ENCODE measurements at regions not wholly inside any gene's neighbourhood (a gene's known extent, or its start where the extent isn't known, plus 50 kb on each side); places are given as distances from the start of the nearest gene placed in this dataset.

DNA sequence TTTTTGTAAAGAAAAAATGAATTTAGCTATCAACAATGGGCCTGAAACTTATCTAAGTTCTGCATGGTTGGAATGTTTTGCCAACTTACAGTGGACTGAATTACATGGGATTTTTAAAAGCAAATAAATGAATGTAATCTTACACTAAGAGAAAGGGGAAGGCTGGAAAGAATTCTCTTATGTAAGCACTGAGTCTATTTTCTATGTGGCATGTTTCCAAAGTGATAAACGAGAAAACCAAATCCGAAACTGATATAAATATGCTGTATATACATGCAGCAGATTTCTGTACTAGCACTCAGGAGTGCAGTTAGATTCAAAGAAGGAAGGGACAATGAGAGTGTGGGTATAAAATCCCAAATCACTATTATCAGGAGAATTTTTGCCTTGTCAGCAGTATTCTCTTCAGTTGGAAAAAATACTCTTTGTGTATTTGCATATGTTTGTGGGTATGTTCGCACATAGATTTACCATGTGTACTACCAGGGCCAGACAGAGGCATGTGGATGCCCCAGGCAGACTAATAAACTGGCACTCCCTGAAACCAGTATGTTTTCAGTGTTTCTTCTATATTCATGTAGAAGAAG, 334.3 kb upstream of the SEMA3D start:
- Histone ChIP-seq H3K27ac (ENCODE audit: low read depth in 1 of 2, low read length in 2 of 2) (no peak overlapping the region), H3K9me3 (ENCODE audit: control insufficient read depth in 4 of 4, low read length in 3 of 4) (no peaks in the 10 kb centered on the region), H3K4me1 (ENCODE audit: control insufficient read depth in 4 of 4, insufficient read depth in 4 of 4, low read length in 3 of 4) (no peaks in the 10 kb centered on the region), H3K36me3 (ENCODE audit: control insufficient read depth in 4 of 4, insufficient read depth in 3 of 4, low read depth in 1 of 4, low read length in 3 of 4) (no peaks in the 10 kb centered on the region), H3K4me3 (ENCODE audit: low read depth in 1 of 3, low read length in 3 of 3) (no peak overlapping the region), H3K27me3 (ENCODE audit: control insufficient read depth in 4 of 4, insufficient read depth in 4 of 4, low read length in 3 of 4) (no peaks in the 10 kb centered on the region), H3K9ac (ENCODE audit: low read depth in 1 of 2, low read length in 2 of 2) (no peak overlapping the region)
- TF ChIP-seq SP1 (IDR thresholded peaks at IDR 0.05) (no peak), RAD21 (IDR thresholded peaks at IDR 0.05) (no peak), GABPA (IDR thresholded peaks at IDR 0.05 in 1 of 2, conservative IDR thresholded peaks at IDR 0.05 in 1 of 2) (no peak), JUND (IDR thresholded peaks at IDR 0.05) (no peak), YY1 (IDR thresholded peaks at IDR 0.05) (no peak), FOXA2 (IDR thresholded peaks at IDR 0.05) (no peak), FOXA1 (IDR thresholded peaks at IDR 0.05) (no peak), RXRA (IDR thresholded peaks at IDR 0.05) (no peak), EGR1 (IDR thresholded peaks at IDR 0.05; ENCODE audit: low read depth in 2 of 2) (no peak), HNF4G (IDR thresholded peaks at IDR 0.05) (no peak)
- TF ChIP-seq, protein P1, sequence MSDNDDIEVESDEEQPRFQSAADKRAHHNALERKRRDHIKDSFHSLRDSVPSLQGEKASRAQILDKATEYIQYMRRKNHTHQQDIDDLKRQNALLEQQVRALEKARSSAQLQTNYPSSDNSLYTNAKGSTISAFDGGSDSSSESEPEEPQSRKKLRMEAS (IDR thresholded peaks at IDR 0.05): no peak
- TF ChIP-seq, protein P2, sequence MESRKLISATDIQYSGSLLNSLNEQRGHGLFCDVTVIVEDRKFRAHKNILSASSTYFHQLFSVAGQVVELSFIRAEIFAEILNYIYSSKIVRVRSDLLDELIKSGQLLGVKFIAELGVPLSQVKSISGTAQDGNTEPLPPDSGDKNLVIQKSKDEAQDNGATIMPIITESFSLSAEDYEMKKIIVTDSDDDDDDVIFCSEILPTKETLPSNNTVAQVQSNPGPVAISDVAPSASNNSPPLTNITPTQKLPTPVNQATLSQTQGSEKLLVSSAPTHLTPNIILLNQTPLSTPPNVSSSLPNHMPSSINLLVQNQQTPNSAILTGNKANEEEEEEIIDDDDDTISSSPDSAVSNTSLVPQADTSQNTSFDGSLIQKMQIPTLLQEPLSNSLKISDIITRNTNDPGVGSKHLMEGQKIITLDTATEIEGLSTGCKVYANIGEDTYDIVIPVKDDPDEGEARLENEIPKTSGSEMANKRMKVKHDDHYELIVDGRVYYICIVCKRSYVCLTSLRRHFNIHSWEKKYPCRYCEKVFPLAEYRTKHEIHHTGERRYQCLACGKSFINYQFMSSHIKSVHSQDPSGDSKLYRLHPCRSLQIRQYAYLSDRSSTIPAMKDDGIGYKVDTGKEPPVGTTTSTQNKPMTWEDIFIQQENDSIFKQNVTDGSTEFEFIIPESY (IDR thresholded peaks at IDR 0.05): no peak
- TF ChIP-seq, protein P3, sequence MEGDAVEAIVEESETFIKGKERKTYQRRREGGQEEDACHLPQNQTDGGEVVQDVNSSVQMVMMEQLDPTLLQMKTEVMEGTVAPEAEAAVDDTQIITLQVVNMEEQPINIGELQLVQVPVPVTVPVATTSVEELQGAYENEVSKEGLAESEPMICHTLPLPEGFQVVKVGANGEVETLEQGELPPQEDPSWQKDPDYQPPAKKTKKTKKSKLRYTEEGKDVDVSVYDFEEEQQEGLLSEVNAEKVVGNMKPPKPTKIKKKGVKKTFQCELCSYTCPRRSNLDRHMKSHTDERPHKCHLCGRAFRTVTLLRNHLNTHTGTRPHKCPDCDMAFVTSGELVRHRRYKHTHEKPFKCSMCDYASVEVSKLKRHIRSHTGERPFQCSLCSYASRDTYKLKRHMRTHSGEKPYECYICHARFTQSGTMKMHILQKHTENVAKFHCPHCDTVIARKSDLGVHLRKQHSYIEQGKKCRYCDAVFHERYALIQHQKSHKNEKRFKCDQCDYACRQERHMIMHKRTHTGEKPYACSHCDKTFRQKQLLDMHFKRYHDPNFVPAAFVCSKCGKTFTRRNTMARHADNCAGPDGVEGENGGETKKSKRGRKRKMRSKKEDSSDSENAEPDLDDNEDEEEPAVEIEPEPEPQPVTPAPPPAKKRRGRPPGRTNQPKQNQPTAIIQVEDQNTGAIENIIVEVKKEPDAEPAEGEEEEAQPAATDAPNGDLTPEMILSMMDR (IDR thresholded peaks at IDR 0.05; ENCODE audit: low read depth, low read length, missing input control): no peak
- 58% methylated on average over 3 of the region's 3 CpGs for WGBS
- no peak for DNase-seq (ENCODE audit: low spot score)

DNA sequence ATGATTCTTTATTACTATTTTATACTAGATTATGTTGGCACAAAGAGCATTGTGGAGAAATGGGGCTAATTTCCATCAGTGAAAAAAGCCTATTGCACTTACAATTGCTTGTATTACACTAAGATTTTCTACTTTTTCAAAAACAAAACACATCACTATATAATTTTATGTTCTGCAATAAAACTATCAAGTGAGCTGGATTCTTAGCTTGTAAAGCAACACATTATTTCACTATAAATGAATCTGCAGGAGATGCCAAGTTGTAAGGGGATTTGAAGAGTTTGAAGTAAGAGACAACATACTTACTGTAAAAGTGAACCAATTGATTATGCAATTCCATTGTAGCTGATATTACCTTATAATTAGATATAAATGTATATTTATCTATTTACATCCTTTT, 333.3 kb upstream of the SEMA3D start:
- H3K27me3 ChIP-seq (ENCODE audit: control insufficient read depth in 4 of 4, insufficient read depth in 4 of 4, low read length in 3 of 4): no peaks in the 10 kb centered on the region
- DNase-seq (ENCODE audit: low spot score): no peak
- no peak overlapping the region for H3K4me3 ChIP-seq (ENCODE audit: low read depth in 1 of 3, low read length in 3 of 3)
- H3K27ac ChIP-seq (ENCODE audit: low read depth in 1 of 2, low read length in 2 of 2): no peak overlapping the region
- H3K9me3 ChIP-seq (ENCODE audit: control insufficient read depth in 4 of 4, low read length in 3 of 4): no peaks in the 10 kb centered on the region
- H3K9ac ChIP-seq (ENCODE audit: low read depth in 1 of 2, low read length in 2 of 2): no peak overlapping the region
- no peaks in the 10 kb centered on the region for H3K4me1 ChIP-seq (ENCODE audit: control insufficient read depth in 4 of 4, insufficient read depth in 4 of 4, low read length in 3 of 4)
- no peak for TF ChIP-seq YY1 (IDR thresholded peaks at IDR 0.05)
- TF ChIP-seq JUND (IDR thresholded peaks at IDR 0.05): no peak
- TF ChIP-seq HNF4A (conservative IDR thresholded peaks at IDR 0.05): no peak
- TF ChIP-seq RXRA (IDR thresholded peaks at IDR 0.05): no peak
- no peak for TF ChIP-seq SP1 (IDR thresholded peaks at IDR 0.05)
- TF ChIP-seq, protein P4, sequence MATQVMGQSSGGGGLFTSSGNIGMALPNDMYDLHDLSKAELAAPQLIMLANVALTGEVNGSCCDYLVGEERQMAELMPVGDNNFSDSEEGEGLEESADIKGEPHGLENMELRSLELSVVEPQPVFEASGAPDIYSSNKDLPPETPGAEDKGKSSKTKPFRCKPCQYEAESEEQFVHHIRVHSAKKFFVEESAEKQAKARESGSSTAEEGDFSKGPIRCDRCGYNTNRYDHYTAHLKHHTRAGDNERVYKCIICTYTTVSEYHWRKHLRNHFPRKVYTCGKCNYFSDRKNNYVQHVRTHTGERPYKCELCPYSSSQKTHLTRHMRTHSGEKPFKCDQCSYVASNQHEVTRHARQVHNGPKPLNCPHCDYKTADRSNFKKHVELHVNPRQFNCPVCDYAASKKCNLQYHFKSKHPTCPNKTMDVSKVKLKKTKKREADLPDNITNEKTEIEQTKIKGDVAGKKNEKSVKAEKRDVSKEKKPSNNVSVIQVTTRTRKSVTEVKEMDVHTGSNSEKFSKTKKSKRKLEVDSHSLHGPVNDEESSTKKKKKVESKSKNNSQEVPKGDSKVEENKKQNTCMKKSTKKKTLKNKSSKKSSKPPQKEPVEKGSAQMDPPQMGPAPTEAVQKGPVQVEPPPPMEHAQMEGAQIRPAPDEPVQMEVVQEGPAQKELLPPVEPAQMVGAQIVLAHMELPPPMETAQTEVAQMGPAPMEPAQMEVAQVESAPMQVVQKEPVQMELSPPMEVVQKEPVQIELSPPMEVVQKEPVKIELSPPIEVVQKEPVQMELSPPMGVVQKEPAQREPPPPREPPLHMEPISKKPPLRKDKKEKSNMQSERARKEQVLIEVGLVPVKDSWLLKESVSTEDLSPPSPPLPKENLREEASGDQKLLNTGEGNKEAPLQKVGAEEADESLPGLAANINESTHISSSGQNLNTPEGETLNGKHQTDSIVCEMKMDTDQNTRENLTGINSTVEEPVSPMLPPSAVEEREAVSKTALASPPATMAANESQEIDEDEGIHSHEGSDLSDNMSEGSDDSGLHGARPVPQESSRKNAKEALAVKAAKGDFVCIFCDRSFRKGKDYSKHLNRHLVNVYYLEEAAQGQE (IDR thresholded peaks at IDR 0.05): no peak
- TF ChIP-seq, protein P1 (IDR thresholded peaks at IDR 0.05): no peak
- no peak for TF ChIP-seq FOXA2 (IDR thresholded peaks at IDR 0.05)
- TF ChIP-seq TAF1 (conservative IDR thresholded peaks at IDR 0.05): no peak
- no peak for TF ChIP-seq GABPA (IDR thresholded peaks at IDR 0.05 in 1 of 2, conservative IDR thresholded peaks at IDR 0.05 in 1 of 2)
- no peak for TF ChIP-seq EGR1 (IDR thresholded peaks at IDR 0.05; ENCODE audit: low read depth in 2 of 2)
- TF ChIP-seq, protein P3 (IDR thresholded peaks at IDR 0.05; ENCODE audit: low read depth, low read length, missing input control): no peak
- no peak for TF ChIP-seq RAD21 (IDR thresholded peaks at IDR 0.05)
- no peak for TF ChIP-seq HNF4G (IDR thresholded peaks at IDR 0.05)
- TF ChIP-seq NR2F2 (IDR thresholded peaks at IDR 0.05): no peak
- TF ChIP-seq, protein P5, sequence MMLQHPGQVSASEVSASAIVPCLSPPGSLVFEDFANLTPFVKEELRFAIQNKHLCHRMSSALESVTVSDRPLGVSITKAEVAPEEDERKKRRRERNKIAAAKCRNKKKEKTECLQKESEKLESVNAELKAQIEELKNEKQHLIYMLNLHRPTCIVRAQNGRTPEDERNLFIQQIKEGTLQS (IDR thresholded peaks at IDR 0.05): no peak
- no peaks in the 10 kb centered on the region for H3K36me3 ChIP-seq (ENCODE audit: control insufficient read depth in 4 of 4, insufficient read depth in 3 of 4, low read depth in 1 of 4, low read length in 3 of 4)

Data from liver (tissue), 8 donors.